ENCODE measurements at regions not wholly inside any gene's neighbourhood (a gene's known extent, or its start where the extent isn't known, plus 50 kb on each side); places are given as distances from the start of the nearest gene placed in this dataset.

DNA sequence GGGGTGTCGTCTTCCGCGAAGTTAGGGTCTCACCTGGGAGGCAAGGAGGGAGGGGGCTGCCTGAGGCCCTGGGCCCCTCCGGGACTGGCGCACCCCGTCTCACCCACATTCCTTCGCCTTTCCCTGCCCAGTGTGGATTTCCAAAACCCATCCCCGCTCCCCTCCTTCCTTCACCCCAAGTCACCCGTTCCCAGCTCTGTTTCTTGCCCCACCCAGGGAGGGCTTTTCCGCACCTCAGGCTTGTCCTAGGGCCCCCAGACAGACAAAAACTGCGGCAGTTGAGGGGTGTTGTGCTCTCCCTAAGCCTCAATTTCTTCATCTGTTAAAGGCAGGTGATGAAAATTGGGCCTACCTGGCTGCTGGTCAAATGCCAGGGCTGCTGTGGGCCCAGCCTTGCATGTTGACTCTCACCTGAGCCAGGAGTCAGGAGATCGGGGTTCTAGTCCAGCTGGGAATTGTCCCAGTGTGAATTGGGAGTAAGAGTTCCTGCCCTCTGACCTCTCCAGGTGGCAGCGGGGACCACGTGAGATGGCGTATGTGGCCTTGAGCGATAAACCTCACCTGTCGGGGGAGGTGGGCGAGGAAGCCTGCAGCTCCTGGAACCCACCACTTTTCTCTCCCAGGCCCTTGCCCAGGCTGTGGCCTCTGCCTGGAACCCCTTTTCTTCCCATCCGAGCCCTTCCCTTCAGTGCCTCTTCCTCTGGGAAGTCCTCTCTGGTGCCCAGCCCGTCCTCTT lies 143.4 kb upstream of the IER5L start:
- no peak for DNase-seq

DNA sequence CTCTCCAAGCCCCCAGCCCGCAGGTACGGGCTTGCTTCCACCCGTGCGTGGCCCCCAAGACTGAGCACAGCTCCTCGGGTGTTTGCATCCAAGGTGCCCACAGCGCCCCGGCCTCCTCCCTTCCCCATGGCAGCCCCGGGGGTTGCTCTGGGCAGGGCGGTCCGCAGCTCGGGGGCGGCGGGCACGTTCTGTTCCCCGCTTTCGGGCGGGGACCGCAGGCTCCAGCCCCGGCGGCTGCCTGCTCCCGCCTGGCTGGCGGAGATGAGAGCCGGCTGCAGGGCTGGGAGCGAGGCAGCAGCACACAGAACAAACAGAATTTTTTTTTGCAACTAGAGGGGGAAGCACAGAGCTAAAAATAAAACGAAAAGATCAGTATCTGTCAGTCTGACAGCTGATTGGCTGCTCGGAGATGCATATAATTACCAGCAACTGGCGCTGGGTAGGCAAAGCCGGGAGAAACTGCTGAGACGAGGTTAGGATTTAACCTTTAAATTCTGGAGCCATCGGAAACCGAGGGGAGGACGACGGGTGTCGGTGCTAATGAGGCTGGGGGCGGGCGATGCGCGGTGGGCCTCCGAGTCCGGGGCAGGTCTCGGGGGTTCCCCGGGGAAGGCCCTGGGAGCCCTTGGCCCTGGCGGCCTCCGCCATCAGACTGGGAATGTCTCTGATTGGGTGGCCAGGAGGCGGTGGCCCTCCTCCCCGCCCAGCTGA lies 142.7 kb upstream of the IER5L start:
- peak; percentile 71 for DNase-seq

DNA sequence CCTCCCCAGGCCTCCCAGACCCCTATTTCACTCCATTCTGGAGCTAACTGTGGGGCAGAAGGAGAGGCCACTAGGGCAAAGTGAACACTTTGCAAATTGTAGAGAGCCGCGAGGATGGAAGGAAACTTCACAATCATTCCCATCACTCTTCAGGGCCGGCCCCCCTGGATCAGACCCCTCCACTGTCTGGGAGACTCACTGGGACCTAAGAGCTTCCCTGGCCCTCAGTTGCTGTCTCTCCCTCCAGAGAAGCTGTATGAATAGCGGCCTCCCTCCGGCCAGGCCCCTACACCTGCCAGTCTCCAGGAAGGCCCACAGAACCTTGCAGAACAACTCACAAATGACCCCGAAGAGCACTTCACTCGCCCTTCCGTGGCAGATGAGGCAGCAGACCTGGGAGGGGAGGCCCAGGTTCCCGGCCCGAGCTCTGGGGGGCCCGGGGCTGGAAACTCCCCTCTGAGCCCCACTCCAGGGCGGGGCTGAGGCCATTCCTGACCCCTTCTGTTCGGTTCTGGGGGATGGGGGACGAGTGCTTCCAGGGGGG lies 141.9 kb upstream of the IER5L start:
- DNase-seq = no peak

DNA sequence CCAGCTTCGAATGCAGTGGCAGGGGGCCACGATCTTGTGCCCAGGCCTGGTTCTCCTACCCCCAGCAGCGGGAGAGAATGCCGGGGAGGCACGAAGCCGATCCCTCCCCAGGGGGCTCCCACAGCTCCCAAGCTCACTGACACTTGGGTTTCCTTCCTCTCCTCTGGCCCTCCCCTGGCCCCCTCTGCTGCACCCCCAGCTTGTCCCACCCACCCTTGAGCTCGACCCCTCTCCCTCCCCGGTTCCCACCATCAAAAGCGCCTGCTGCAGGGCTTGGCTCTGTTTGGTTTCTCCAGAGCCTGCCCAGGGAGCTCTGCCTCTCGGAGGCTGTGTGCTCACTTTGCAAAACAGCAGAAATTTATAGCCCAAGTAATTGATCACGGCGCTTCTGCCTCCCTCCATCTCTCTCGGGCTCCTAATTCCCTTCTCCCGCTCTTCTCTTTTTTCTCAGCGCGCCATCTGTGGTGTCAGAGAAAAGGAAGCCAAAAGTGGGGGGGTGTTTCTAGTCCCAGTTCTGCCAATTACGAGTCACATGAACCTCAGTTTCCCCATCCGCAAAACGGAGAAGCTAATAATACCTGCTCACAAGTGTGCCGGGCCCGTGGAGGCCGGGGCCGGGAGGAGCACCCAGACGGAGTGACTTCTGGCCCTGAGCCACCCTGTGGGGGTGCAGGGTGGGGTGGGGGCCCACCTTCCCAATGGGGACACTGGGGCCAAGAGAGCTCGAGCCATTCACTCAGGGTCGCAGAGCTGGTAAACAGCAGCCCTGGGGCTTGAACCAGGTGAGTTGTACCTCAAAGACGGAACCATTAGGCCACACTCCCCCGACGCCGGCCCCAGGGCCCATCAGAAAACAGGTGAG lies 141.2 kb upstream of the IER5L start:
- DNase-seq = no peak

DNA sequence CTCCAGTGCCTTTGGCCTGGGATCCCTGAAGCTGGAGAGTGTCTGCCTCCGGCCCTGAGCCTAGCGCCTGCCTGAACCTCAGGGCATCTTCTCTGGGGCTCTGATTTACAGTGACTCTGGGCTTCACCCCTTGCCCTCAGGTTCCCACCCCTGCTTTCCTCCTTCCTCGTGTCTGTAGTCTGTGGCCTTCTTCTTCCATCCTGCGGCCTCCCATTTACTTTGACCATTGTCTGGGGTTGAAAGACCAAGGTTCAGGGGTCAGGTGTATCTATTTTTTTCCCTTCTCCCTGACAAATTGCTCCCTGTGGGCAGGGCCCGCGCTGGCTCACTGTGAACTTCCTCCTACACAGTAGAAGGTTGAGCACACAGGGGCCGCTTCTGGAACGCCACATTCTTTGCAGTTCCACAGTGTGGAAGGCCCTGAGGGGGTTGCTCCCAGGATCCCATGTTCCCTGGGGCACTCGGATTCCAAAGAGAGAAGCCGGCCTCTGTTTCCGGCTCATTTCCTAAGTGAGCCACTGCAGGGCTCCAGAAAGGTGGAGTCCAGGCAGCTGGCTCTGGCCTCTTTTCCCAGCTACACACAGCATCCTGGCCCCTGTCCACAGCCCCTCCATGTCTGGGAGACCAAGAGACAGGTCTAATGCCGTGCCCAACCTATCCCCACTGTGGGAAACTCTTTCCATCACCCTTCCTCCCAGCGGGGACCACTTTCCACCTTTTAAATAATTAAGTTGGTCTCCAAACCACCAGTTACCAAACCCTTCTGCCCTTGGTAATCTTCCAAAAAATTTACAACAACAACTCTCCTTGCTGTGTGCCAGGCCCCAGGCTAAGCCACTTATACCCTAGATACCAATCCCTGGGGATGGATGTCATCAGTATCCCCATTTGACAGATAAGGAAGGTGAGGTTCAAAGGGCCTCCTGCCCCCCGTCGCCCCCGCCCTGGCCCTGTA lies 140.3 kb upstream of the IER5L start:
- no peak for DNase-seq

DNA sequence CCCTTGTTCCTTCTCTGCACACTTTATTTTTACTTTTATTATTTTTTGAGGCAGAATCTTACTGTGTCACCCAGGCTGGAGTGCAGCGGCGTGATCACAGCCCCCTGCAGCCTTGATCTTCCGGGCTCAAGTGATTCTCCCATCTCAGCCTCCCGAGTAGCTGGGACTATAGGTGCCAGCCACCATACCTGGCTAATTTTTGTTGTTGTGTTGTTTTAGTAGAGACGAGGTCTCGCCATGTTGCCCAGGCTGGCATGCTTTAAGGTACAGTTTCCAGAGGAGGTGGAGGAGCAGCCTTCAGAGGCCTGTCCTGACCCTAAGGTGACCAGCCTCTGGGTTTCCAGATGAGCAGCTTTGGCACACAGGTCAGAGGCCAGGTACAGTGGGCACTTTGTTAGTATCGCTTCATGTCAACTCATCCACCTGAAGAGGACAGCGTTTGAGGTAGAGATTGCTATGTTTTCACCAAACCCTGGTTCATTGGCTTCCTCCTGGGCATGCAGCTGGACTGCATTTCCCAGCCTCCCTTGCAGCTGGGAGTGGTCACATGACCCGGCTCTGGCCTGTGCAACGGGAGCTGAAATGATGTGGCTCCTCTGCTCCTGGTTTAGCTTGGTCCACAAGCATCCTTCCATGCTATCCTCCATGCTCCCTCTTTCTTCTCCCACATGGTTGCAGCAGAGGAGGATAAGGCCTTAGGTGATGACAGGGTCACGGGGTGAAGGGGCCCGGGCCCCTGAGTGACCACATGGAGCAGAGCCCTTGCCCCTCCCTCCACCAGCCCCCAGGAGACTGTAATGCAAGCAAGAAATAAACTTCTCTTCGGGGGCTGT lies 139.3 kb upstream of the IER5L start:
- no peak for DNase-seq

DNA sequence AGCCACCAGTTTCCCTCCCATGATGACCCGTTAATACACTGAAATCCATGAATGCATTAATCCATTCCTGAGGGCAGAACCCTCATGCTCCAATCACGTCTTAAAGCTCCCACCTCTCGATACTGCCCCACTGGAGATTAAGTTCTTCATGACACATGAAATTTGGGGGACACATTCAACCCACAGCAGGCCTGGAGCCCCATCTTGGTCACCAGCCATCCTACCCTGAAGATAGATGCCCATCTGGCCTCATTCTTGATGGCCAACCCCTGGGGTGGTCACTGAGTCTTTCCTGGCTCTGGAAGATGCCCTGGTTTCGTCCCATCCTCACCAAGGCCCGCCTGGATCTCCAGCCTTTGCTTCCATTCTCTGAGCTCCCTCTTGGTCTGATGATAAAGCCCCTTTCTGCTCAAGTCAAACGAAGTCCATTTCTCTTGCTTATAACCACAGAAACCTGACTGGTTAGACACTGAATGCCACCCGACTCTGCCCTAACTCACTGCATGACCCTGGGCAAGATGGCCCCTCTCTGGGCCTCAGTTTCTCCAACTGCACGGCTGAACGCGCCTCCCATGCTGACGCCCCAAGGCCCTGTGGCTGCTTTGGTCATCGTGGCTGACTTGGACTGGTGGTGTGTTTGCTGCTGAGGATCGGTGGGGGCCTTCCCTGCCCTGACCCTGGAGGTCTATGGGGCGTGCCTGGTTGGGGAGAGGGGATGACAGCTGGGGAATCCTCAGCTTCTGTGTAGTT lies 138.4 kb upstream of the IER5L start:
- no peak for DNase-seq

DNA sequence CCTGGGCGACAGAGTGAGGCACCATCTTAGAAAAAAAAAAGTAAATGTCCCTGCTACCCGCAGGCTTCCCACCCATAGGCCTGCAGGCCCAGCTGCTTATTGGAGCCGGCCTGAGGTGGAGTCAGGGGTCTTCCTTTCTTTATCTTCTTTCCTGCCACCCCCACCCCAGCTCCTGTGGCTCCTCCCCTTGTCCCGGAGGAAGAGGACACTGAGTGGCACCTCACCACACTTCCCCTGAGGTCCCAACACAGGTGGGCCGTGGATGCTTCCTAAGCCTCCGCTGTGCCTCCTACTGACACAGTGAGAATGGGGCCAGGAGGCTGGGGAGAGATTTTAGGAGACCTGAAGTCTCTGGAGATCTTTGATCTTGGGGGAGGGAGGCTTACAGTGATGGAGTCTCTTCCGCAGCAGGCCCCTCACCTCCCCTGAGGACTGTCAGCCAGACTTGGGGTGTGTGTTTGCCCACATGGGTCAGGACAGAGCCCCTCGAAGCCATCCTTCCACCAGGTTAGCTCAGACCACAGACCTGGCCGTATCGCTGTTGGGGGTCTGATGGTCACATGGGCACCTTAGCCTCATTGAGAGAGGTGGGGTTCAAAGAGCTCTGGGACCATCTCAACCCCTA lies 135.4 kb upstream of the IER5L start:
- DNase-seq = no peak

DNA sequence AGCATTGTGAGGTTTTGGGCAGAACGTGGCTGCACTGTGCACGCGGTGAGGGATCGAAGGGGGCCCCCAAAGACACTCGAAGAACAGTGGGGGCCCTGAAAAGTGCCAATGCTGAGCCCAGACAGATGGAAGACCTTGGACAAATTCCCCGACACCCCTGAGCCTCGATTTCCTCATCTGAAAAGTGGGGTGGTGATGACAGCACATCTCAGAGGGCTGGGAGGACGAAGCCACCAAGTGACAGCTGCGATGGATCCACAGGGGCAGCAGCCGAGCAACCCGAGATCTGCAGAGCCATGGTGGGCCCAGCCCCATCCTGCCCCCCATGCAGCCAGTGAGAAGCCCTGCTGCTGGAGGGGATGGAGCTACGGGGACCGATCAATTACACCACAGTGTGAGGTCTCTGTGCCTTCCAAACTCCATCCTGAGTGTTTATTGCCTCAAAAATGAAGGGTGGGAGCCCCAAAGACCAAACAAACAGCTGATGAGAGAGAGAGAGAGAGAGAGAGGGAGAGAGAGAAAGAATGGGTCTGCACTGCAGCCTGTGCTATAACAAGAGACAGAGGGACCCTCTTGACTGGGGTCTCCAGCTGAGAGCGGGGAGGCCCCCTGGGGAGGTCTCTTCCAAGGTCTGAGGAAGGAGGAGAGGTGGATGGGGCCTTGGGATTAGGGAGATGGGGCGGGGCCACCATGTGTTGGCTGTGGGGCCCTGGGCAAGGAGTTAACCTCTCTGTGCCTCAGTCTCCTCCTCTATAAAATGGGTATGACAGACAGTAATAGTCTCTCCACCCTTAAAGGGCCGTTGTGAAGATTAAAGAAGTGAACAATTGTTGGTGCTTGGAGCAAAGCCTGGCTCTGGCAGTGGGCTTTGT lies 134.4 kb upstream of the IER5L start:
- no peak for DNase-seq

DNA sequence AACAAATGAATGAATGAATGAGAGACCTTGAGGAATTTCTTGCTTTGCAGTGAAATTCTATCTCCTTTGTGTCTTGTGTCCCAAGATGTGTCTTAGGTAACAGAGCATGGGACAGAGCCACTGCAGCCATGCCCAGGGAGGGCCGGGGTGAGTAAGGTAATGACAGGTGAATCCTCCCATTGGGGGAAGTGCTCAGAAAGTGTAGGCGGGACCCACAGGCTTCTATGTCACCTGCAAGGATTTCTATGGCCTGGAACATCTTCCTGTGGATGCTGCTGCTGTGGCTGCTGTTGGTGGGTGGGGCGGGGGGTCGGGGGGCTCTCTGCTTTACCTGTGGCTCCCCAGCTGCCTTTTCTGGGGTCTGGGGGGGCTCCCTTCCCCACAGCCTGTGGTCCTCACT lies 133.6 kb upstream of the IER5L start:
- no peak for DNase-seq

DNA sequence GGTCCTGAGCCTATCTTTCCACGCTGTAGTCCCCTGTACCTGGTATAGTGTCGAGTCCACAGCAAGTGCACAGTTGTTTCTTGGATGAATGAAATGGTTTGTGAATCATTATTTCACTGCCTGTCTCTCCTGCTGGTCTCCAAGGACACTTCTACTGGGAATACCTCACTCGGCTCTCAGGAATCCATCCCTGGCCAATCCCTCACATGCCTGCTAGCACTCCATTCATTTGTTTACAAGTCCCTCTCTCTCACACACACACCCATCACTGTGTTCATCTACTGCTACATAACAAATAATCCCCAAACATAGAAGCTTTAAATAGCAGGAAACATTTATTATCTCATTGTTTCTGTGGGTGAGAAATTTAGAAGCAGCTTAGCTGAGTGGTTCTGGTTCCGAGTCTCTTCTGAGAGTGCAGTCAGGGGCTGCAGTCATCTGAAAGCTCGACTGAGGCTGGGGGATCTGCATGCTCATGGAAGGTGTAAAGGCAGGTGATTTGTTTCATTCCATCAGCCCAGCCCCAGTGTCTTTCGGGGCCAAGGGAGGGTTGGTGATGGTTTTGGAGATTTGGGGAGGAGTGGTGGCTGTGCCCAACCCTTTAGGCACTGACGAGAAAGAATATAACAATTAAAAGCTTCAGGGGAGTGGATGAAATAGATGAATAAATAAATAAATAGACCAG lies 132.7 kb upstream of the IER5L start:
- DNase-seq = no peak

DNA sequence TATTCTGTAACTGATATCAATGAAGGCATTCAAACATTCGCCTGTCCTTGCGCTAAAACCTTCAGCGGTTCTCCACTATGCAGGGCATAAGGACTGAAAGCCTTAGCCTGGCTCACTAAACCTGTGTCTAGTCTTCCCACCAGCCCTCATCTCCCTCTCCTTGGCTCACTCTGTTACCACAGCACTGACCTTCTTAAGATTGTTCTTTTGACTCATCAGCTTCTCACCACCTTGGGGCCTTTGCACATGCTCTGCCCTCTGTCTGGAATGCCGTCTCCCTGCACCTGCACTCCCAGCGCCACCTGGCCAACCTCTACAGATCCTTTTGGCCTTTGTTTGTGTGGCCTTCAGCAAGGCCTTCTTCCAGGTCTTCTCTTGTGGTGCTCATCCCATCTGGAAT lies 131.8 kb upstream of the IER5L start:
- DNase-seq = no peak

DNA sequence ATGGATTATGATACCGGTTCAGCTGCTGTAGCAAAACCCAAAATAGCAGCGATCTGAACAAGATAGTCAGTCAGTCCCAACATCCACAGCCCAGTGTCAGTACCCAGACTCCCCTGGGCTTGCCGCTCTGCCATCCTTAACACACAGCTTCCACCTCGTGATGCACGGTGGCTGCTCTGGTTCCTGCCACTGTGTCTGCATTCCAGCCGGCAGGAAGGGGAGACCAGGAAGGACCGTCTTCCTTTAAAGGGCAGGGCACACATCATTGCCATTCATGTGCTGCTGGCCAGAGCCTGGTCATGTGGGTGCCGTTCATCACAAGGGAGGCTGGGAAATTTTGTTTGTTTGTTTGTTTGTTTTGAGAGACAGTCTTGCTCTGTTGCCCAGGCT lies 131.0 kb upstream of the IER5L start:
- no peak for DNase-seq

DNA sequence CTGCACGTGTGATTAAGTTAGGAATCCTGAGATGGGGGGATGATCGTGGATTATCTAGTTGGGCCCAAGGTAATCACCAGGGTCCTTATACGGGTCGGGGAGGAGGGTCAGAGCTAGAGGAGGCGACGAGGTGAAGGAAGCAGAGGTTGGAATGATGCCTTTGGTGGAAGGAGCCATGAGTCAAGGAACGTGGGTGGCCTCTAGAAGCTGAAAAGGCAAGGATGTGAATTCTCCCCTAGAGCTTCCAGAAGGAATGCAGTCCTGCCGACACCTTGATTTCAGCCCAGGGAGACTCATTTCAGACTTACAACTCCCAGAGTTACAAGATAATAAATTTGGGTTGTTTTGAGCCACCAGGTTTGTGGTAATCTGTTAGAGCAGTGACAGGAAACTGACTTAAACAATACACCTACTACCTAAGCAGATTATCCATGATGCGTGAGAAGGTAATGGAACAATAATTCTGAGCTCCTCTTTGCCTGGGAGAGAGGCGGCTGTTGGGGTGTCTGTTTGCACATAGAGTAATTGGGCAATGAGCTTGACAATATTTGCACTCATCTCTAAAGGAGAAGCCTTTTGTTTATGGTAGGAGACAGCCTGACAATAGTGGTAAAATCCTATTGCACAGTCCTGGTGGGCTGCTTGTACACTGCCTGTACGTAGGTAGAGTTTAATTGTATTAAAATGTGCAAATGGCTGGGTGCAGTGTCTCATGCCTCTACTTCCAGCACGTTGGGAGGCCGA lies 129.3 kb upstream of the IER5L start:
- DNase-seq = no peak

DNA sequence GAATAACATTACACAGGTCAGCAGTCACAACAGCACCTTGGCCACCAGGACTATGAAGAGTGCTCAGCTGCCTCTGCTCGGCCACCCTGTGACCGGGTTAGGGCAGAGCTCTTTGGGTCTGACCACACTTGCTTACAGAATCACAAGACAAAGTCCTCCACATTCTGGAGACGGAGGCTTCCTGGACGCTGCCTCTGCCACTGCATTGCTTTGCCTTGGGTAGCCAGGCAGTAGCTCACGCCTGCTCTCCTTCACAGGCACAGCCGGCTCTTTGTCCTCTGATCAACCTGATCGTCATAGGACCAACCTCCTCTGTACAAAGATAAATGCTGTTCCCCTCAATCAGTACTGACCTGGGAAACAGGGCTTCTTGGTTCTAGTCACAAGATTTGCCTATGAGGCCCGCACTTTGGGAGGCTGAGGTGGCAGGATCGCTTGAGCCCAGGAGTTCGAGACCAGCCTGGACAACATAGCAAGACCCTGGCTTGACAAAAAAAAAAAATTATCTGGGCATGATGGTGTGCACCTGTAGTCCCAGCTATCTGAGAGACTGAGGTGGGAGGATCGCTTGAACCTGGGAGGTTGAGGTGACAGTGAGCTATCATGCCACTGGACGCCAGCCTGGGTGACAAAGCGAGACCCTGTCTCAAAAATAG lies 128.4 kb upstream of the IER5L start:
- no peak for DNase-seq

DNA sequence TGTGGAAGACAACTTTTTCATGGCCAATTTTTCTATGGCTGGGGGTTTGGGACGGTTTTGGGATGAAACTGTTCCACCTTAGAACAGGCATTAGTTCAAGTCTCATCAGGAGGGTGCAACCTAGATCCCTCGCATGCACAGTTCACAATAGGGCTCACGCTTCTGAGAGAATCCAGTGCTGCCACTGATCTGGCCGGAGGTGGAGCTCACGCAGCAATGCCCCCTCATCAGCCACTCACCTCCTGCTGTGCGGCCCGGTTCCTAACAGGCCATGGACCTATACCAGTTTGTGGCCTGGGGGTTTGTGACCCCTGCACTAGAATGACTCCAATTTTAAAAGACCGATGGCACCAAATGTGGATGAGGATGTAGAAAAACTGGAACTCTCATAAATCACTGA lies 127.2 kb upstream of the IER5L start:
- no peak for DNase-seq

DNA sequence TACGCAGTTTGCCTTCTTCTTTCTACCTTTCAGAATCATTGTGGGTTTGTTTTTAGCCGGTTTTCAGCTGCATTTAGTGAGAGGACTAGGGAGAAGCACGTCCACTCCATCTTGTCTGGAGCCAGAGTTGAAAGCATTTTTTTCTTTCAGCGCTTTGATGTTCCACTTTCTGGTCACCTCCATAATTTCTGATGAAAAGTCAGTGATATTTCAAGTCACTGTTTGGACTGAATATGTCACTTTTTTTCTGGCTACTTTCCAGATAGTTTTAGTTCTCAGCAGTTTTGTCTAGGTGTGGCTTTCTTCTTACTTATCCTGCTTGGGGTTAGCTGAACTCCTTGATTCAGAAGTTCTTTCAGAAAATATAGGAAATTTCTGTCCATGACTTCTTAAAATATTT lies 123.9 kb upstream of the IER5L start:
- DNase-seq = no peak
